ENCODE measurements at regions not wholly inside any gene's neighbourhood (a gene's known extent, or its start where the extent isn't known, plus 50 kb on each side); places are given as distances from the start of the nearest gene placed in this dataset.
"Not testable (repeated sequence)": the region's sequence is repeated elsewhere in the genome, so short reads cannot be mapped to it uniquely, and the experiment has no call there.

GRCh38 chr15:91369823-91370222, 269.8 kb downstream of the SV2B start:
- no peak overlapping the region for H3K27ac ChIP-seq (ENCODE audit: low read depth, low read length)
- H3K9me3 ChIP-seq (ENCODE audit: insufficient read depth, low read length), result no peaks in the 10 kb centered on the region
- no peaks in the 10 kb centered on the region for H3K79me2 ChIP-seq (ENCODE audit: insufficient read depth, low read length)
- H3K9ac ChIP-seq (ENCODE audit: low read length), result no peak overlapping the region
- TF ChIP-seq EZH2phosphoT487 (conservative IDR thresholded peaks at IDR 0.05; ENCODE audit: low read length), result no peak
- TF ChIP-seq, protein P1, sequence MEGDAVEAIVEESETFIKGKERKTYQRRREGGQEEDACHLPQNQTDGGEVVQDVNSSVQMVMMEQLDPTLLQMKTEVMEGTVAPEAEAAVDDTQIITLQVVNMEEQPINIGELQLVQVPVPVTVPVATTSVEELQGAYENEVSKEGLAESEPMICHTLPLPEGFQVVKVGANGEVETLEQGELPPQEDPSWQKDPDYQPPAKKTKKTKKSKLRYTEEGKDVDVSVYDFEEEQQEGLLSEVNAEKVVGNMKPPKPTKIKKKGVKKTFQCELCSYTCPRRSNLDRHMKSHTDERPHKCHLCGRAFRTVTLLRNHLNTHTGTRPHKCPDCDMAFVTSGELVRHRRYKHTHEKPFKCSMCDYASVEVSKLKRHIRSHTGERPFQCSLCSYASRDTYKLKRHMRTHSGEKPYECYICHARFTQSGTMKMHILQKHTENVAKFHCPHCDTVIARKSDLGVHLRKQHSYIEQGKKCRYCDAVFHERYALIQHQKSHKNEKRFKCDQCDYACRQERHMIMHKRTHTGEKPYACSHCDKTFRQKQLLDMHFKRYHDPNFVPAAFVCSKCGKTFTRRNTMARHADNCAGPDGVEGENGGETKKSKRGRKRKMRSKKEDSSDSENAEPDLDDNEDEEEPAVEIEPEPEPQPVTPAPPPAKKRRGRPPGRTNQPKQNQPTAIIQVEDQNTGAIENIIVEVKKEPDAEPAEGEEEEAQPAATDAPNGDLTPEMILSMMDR (IDR thresholded peaks at IDR 0.05; ENCODE audit: insufficient read depth, low read length, poor library complexity, severe bottlenecking), result no peak
- no peaks in the 10 kb centered on the region for H4K20me1 ChIP-seq (ENCODE audit: low read depth, low read length)
- no peak overlapping the region for H3K4me2 ChIP-seq (ENCODE audit: low read depth, low read length, poor library complexity, severe bottlenecking)
- no peaks in the 10 kb centered on the region for H3K9me2 ChIP-seq (replicated peaks; ENCODE audit: insufficient read depth, low read length)
- no peaks in the 10 kb centered on the region for H3K27me3 ChIP-seq (ENCODE audit: low read length)
- H2AFZ ChIP-seq (ENCODE audit: low read depth, low read length, severe bottlenecking), result no peak overlapping the region
- H3K36me3 ChIP-seq (ENCODE audit: low read length), result no peaks in the 10 kb centered on the region
- no peaks in the 10 kb centered on the region for H3F3A ChIP-seq (ENCODE audit: insufficient read depth)
- H3K4me3 ChIP-seq (ENCODE audit: insufficient read depth, low read length, poor library complexity, severe bottlenecking), result no peak overlapping the region

DNA sequence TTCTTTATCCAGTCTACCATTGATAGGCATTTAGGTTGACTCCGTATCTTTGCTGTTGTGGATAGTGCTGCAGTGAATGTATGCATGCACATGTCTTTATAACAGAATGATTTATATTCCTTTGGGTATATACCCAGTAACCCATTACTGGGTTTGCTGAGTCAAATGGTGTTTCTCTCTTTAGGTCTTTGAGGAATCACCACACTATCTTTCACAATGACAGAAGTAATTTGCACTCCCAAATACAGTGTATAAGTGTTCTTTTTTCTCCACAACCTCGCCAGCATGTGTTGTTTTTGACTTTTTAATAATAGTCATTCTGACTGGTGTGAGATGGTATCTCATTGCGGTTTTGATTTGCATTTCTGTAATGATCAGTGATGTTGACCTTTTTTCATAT, 271.3 kb downstream of the SV2B start:
- H3K27ac ChIP-seq (ENCODE audit: low read depth, low read length); H2AFZ ChIP-seq (ENCODE audit: low read depth, low read length, severe bottlenecking); H3K9ac ChIP-seq (ENCODE audit: low read length); H3K4me2 ChIP-seq (ENCODE audit: low read depth, low read length, poor library complexity, severe bottlenecking); H3K79me2 ChIP-seq (ENCODE audit: insufficient read depth, low read length); H3K27me3 ChIP-seq (ENCODE audit: low read length); H4K20me1 ChIP-seq (ENCODE audit: low read depth, low read length); H3F3A ChIP-seq (ENCODE audit: insufficient read depth); H3K9me2 ChIP-seq (replicated peaks; ENCODE audit: insufficient read depth, low read length); H3K4me3 ChIP-seq (ENCODE audit: insufficient read depth, low read length, poor library complexity, severe bottlenecking); H3K9me3 ChIP-seq (ENCODE audit: insufficient read depth, low read length); H3K36me3 ChIP-seq (ENCODE audit: low read length): not testable (repeated sequence)

GRCh38 chr15:91374336-91374735, 274.3 kb downstream of the SV2B start:
- TF ChIP-seq, protein P1 (IDR thresholded peaks at IDR 0.05; ENCODE audit: insufficient read depth, low read length, poor library complexity, severe bottlenecking), result no peak
- no peak for TF ChIP-seq EZH2phosphoT487 (conservative IDR thresholded peaks at IDR 0.05; ENCODE audit: low read length)
- H2AFZ ChIP-seq (ENCODE audit: low read depth, low read length, severe bottlenecking), result no peak overlapping the region

GRCh38 chr15:91376038-91376437, 276.0 kb downstream of the SV2B start:
- Histone ChIP-seq H3K4me3 (ENCODE audit: insufficient read depth, low read length, poor library complexity, severe bottlenecking) (no peak overlapping the region), H3K27me3 (ENCODE audit: low read length) (no peaks in the 10 kb centered on the region)
- TF ChIP-seq EZH2phosphoT487 (conservative IDR thresholded peaks at IDR 0.05; ENCODE audit: low read length), result no peak
- TF ChIP-seq, protein P1 (IDR thresholded peaks at IDR 0.05; ENCODE audit: insufficient read depth, low read length, poor library complexity, severe bottlenecking), result no peak

More at GRCh38 chr15:91374336-91374735, 274.3 kb downstream of the SV2B start:
- Histone ChIP-seq H3K9ac (ENCODE audit: low read length) (no peak overlapping the region), H3K36me3 (ENCODE audit: low read length) (no peaks in the 10 kb centered on the region), H3K4me2 (ENCODE audit: low read depth, low read length, poor library complexity, severe bottlenecking) (no peak overlapping the region), H4K20me1 (ENCODE audit: low read depth, low read length) (no peaks in the 10 kb centered on the region), H3K27me3 (ENCODE audit: low read length) (no peaks in the 10 kb centered on the region), H3K27ac (ENCODE audit: low read depth, low read length) (no peak overlapping the region), H3K9me3 (ENCODE audit: insufficient read depth, low read length) (no peaks in the 10 kb centered on the region), H3K79me2 (ENCODE audit: insufficient read depth, low read length) (no peaks in the 10 kb centered on the region), H3K4me3 (ENCODE audit: insufficient read depth, low read length, poor library complexity, severe bottlenecking) (no peak overlapping the region), H3K9me2 (replicated peaks; ENCODE audit: insufficient read depth, low read length) (no peaks in the 10 kb centered on the region), H3F3A (ENCODE audit: insufficient read depth) (no peaks in the 10 kb centered on the region)

More at GRCh38 chr15:91376038-91376437, 276.0 kb downstream of the SV2B start:
- Histone ChIP-seq H3K9me2 (replicated peaks; ENCODE audit: insufficient read depth, low read length) (no peaks in the 10 kb centered on the region), H3K9ac (ENCODE audit: low read length) (no peak overlapping the region), H2AFZ (ENCODE audit: low read depth, low read length, severe bottlenecking) (no peak overlapping the region), H3K79me2 (ENCODE audit: insufficient read depth, low read length) (no peaks in the 10 kb centered on the region), H4K20me1 (ENCODE audit: low read depth, low read length) (no peaks in the 10 kb centered on the region), H3K36me3 (ENCODE audit: low read length) (no peaks in the 10 kb centered on the region), H3K9me3 (ENCODE audit: insufficient read depth, low read length) (no peaks in the 10 kb centered on the region), H3F3A (ENCODE audit: insufficient read depth) (no peaks in the 10 kb centered on the region), H3K27ac (ENCODE audit: low read depth, low read length) (no peak overlapping the region), H3K4me2 (ENCODE audit: low read depth, low read length, poor library complexity, severe bottlenecking) (no peak overlapping the region)

Data from SU-DHL-6 (cell line).